ENCODE measurements at regions not wholly inside any gene's neighbourhood (a gene's known extent, or its start where the extent isn't known, plus 50 kb on each side); places are given as distances from the start of the nearest gene placed in this dataset.

DNA sequence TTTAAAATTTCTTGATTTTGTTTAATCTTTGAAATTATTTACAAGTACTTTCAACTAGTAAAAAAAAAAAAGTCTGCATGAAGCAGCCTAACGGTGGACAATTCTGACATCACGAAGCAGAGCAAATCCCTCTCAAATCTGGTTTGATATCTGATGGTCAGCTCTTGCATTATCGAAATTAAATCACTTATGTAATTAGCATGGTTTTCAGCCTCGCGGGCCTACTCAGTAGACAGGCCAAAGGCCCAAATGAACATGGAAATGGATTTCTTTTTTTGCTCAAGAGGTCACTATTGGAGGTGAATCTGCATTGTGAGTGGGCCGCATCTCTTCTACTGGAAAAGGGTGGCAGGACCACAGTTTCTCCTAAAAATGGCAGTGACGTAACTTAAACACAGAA, 209.8 kb downstream of the NR2F2 start:
- Histone ChIP-seq H3K9ac (ENCODE audit: insufficient read depth, low read depth, low read length) (no peak overlapping the region), H3K79me2 (ENCODE audit: insufficient read depth, low read length) (no peaks in the 10 kb centered on the region), H4K20me1 (ENCODE audit: insufficient read depth, low read length) (no peaks in the 10 kb centered on the region), H3K27ac (ENCODE audit: extremely low read length, insufficient read depth, low read length) (no peak overlapping the region), H2AFZ (ENCODE audit: low read length) (no peak overlapping the region), H3K4me3 (replicated peaks in 1 of 3; ENCODE audit: insufficient read depth in 1 of 3, low read depth in 2 of 3, low read length in 3 of 3) (no peak overlapping the region), H3K27me3 (ENCODE audit: control insufficient read depth in 1 of 2, insufficient read depth in 2 of 2, low read length in 2 of 2) (no peaks in the 10 kb centered on the region; a peak in 1 of 5 replicates), H3K4me2 (ENCODE audit: low read depth, low read length) (no peak overlapping the region), H3K36me3 (replicated peaks in 1 of 2; ENCODE audit: control insufficient read depth in 1 of 2, insufficient read depth in 2 of 2, low read length in 2 of 2) (no peaks in the 10 kb centered on the region), H3K4me1 (ENCODE audit: insufficient read depth, low read length) (0 out of 2 replicates have a peak, but pooled peaks cover 7% of the 10 kb centered on the region), H3K9me3 (ENCODE audit: low read length) (no peaks in the 10 kb centered on the region)
- BruUV-seq (replicated peaks): no TSS peak
- ChIA-PET POLR2A (no interaction called here), CTCF (ENCODE audit: low intra/inter-chr PET ratio, low total read pairs) (no interaction called here)
- 24% methylated on average over 7 of the region's 7 CpGs for WGBS (ENCODE audit: low lambda C conversion rate)
- no peak for TF ChIP-seq NONO (IDR thresholded peaks at IDR 0.05)
- no peak for TF ChIP-seq NONO (CRISPR knock-in tag; conservative IDR thresholded peaks at IDR 0.05)
- no peak for TF ChIP-seq ZNF441 (CRISPR knock-in tag; IDR thresholded peaks at IDR 0.05; ENCODE audit: borderline replicate concordance)
- TF ChIP-seq, protein P1, sequence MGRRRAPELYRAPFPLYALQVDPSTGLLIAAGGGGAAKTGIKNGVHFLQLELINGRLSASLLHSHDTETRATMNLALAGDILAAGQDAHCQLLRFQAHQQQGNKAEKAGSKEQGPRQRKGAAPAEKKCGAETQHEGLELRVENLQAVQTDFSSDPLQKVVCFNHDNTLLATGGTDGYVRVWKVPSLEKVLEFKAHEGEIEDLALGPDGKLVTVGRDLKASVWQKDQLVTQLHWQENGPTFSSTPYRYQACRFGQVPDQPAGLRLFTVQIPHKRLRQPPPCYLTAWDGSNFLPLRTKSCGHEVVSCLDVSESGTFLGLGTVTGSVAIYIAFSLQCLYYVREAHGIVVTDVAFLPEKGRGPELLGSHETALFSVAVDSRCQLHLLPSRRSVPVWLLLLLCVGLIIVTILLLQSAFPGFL (CRISPR knock-in tag; IDR thresholded peaks at IDR 0.05): no peak
- TF ChIP-seq, protein P2, sequence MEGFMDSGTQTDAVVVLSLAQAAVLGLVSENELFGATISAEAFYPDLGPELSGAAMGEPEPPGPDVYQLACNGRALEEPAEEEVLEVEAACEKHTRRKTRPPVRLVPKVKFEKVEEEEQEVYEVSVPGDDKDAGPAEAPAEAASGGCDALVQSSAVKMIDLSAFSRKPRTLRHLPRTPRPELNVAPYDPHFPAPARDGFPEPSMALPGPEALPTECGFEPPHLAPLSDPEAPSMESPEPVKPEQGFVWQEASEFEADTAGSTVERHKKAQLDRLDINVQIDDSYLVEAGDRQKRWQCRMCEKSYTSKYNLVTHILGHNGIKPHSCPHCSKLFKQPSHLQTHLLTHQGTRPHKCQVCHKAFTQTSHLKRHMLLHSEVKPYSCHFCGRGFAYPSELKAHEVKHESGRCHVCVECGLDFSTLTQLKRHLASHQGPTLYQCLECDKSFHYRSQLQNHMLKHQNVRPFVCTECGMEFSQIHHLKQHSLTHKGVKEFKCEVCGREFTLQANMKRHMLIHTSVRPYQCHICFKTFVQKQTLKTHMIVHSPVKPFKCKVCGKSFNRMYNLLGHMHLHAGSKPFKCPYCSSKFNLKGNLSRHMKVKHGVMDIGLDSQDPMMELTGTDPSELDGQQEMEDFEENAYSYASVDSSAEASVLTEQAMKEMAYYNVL (CRISPR knock-in tag; IDR thresholded peaks at IDR 0.05; ENCODE audit: borderline replicate concordance): no peak
- TF ChIP-seq, protein P3, sequence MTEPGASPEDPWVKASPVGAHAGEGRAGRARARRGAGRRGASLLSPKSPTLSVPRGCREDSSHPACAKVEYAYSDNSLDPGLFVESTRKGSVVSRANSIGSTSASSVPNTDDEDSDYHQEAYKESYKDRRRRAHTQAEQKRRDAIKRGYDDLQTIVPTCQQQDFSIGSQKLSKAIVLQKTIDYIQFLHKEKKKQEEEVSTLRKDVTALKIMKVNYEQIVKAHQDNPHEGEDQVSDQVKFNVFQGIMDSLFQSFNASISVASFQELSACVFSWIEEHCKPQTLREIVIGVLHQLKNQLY (CRISPR knock-in tag; IDR thresholded peaks at IDR 0.05): no peak
- TF ChIP-seq, protein P4, sequence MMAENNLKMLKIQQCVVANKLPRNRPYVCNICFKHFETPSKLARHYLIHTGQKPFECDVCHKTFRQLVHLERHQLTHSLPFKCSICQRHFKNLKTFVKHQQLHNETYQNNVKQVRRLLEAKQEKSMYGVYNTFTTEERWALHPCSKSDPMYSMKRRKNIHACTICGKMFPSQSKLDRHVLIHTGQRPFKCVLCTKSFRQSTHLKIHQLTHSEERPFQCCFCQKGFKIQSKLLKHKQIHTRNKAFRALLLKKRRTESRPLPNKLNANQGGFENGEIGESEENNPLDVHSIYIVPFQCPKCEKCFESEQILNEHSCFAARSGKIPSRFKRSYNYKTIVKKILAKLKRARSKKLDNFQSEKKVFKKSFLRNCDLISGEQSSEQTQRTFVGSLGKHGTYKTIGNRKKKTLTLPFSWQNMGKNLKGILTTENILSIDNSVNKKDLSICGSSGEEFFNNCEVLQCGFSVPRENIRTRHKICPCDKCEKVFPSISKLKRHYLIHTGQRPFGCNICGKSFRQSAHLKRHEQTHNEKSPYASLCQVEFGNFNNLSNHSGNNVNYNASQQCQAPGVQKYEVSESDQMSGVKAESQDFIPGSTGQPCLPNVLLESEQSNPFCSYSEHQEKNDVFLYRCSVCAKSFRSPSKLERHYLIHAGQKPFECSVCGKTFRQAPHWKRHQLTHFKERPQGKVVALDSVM (CRISPR knock-in tag; IDR thresholded peaks at IDR 0.05): no peak
- TF ChIP-seq DNMT3B (CRISPR knock-in tag; conservative IDR thresholded peaks at IDR 0.05): no peak
- no peak for TF ChIP-seq ZNF274 (CRISPR knock-in tag; IDR thresholded peaks at IDR 0.05)
- TF ChIP-seq HNF4A (CRISPR knock-in tag; IDR thresholded peaks at IDR 0.05): no peak
- no peak for TF ChIP-seq GZF1 (CRISPR knock-in tag; IDR thresholded peaks at IDR 0.05)
- TF ChIP-seq NCOA2 (CRISPR knock-in tag; IDR thresholded peaks at IDR 0.05): no peak
- TF ChIP-seq SOX6 (IDR thresholded peaks at IDR 0.05): no peak
- no peak for TF ChIP-seq SOX6 (CRISPR knock-in tag; IDR thresholded peaks at IDR 0.05)
- TF ChIP-seq ZNF749 (CRISPR knock-in tag; IDR thresholded peaks at IDR 0.05; ENCODE audit: borderline replicate concordance): no peak
- TF ChIP-seq ZNF496 (CRISPR knock-in tag; IDR thresholded peaks at IDR 0.05; ENCODE audit: insufficient replicate concordance): no peak
- TF ChIP-seq PCBP2 (optimal IDR thresholded peaks at IDR 0.05; ENCODE audit: low read depth, low read length, poor library complexity, severe bottlenecking): no peak
- TF ChIP-seq NBN (conservative IDR thresholded peaks at IDR 0.05): no peak
- TF ChIP-seq ZNF3 (CRISPR knock-in tag; IDR thresholded peaks at IDR 0.05): no peak
- no peak for ATAC-seq
- DNase-seq (ENCODE audit: low spot score): no peak
- FAIRE-seq: no peak
- intact Hi-C loops (cut with micrococcal nuclease; ENCODE audit: unreplicated experiment) (no loop called here), in situ Hi-C loops (cut with HindIII; ENCODE audit: extremely low pct_ligation_motif_present, low pct_unique_long_range_greater_than_20kb) (no loop called here)

Measured in HepG2 (cell line).